ENCODE measurements at regions not wholly inside any gene's neighbourhood (a gene's known extent, or its start where the extent isn't known, plus 50 kb on each side); places are given as distances from the start of the nearest gene placed in this dataset.

DNA sequence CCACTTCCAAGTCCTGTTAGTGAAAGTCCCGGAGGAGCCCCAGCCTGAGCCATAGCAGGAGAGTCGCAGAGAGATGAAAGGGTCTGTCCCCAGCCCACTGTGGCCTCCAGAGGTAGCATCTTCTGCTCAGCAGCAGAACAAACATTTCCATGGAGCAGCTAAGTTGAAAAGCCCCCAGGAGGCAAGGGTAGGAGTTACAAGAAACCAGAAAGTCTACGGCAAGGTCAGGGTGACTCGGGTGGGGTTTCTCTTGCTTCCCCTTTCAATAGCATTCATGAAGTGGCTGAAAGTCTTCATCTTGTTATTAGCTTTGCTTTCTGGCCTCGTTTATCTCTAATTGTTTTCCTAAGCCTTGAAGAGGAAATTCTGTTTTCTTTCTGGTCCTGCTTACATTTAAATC, 151.2 kb upstream of the DIO3 start:
- Histone ChIP-seq H3K4me3 (ENCODE audit: low read length) (no peak overlapping the region), H3K27ac (ENCODE audit: low read length) (no peak overlapping the region), H3K9me3 (replicated peaks; ENCODE audit: control insufficient read depth, low read depth, low read length) (no peaks in the 10 kb centered on the region), H3K36me3 (ENCODE audit: control insufficient read depth, insufficient read depth, low read length) (no peaks in the 10 kb centered on the region), H3K27me3 (ENCODE audit: control insufficient read depth, insufficient read depth, low read length) (peaks cover 5% of the 10 kb centered on the region), H3K4me1 (ENCODE audit: control insufficient read depth, insufficient read depth, low read length) (peaks cover 9% of the 10 kb centered on the region)
- WGBS (ENCODE audit: insufficient coverage) = 71% methylated on average over 3 of the region's 5 CpGs
- DNase-seq = no peak

DNA sequence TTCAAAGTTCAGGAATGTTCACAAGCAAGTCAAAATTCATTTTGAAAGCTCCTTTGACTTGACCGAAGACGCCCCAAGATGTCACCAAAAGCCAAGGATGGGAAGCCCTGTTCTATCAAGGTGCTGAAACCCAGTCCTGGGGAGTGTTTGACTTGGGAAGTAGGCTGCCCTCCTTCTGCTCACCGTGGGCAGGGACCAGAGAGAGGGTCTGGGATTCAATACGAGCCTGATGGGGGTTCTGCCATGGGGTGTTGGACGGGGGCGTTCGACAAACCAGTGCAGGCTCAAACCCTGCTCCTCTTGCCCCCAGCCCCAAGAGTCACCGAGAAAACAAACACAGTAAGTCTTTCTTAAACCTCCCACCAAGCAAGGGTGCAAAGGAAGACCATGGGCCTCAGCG, 150.1 kb upstream of the DIO3 start:
- Histone ChIP-seq H3K27ac (ENCODE audit: low read length) (no peak overlapping the region), H3K4me3 (ENCODE audit: low read length) (no peak overlapping the region), H3K4me1 (ENCODE audit: control insufficient read depth, insufficient read depth, low read length) (peaks cover 2% of the 10 kb centered on the region), H3K9me3 (replicated peaks; ENCODE audit: control insufficient read depth, low read depth, low read length) (no peaks in the 10 kb centered on the region), H3K36me3 (ENCODE audit: control insufficient read depth, insufficient read depth, low read length) (no peaks in the 10 kb centered on the region), H3K27me3 (ENCODE audit: control insufficient read depth, insufficient read depth, low read length) (peaks cover 7% of the 10 kb centered on the region)
- DNase-seq = no peak
- WGBS (ENCODE audit: insufficient coverage) = 91% methylated on average over 3 of the region's 9 CpGs

- no peak overlapping the region for H3K27ac ChIP-seq (ENCODE audit: low read length)
- H3K36me3 ChIP-seq (ENCODE audit: control insufficient read depth, insufficient read depth, low read length) = no peaks in the 10 kb centered on the region
- DNase-seq = no peak
- no peak overlapping the region for H3K4me3 ChIP-seq (ENCODE audit: low read length)
- peaks cover 2% of the 10 kb centered on the region for H3K4me1 ChIP-seq (ENCODE audit: control insufficient read depth, insufficient read depth, low read length)
- H3K9me3 ChIP-seq (replicated peaks; ENCODE audit: control insufficient read depth, low read depth, low read length) = no peaks in the 10 kb centered on the region
- peaks cover 7% of the 10 kb centered on the region for H3K27me3 ChIP-seq (ENCODE audit: control insufficient read depth, insufficient read depth, low read length)
- WGBS (ENCODE audit: insufficient coverage) = 68% methylated on average over 6 of the region's 10 CpGs
Measured at GRCh38 chr14:101411779-101412178, 149.5 kb upstream of the DIO3 start.

GRCh38 chr14:101412739-101413138, 148.6 kb upstream of the DIO3 start:
- 80% methylated on average over 1 of the region's 5 CpGs for WGBS (ENCODE audit: insufficient coverage)
- H3K27me3 ChIP-seq (ENCODE audit: control insufficient read depth, insufficient read depth, low read length) = peaks cover 7% of the 10 kb centered on the region
- no peak overlapping the region for H3K4me3 ChIP-seq (ENCODE audit: low read length)
- DNase-seq = no peak
- H3K9me3 ChIP-seq (replicated peaks; ENCODE audit: control insufficient read depth, low read depth, low read length) = no peaks in the 10 kb centered on the region
- H3K27ac ChIP-seq (ENCODE audit: low read length) = no peak overlapping the region
- peaks cover 2% of the 10 kb centered on the region for H3K4me1 ChIP-seq (ENCODE audit: control insufficient read depth, insufficient read depth, low read length)
- no peaks in the 10 kb centered on the region for H3K36me3 ChIP-seq (ENCODE audit: control insufficient read depth, insufficient read depth, low read length)

DNA sequence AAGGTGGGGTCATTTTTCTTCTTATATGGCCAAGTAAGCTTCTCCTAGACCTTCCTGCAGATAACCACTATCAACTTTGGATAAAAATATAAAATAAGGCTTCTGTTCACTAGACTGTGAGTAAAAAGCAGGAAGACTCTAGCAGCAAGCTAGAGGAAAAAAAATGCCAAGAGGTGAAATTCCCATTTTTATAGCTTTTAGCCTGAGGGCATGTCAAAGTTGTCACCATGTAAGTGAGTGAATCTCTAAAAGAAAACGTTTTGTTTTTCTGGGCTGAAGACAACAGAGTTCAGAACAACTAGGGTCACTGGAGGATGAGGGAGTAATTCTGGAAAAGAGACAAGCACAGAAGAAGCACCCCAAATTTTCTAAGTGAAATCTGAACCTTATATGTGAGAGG, 143.9 kb upstream of the DIO3 start:
- H3K27ac ChIP-seq (ENCODE audit: low read length) = no peak overlapping the region
- 38% methylated on average over 1 of the region's 1 CpG for WGBS (ENCODE audit: insufficient coverage)

DNA sequence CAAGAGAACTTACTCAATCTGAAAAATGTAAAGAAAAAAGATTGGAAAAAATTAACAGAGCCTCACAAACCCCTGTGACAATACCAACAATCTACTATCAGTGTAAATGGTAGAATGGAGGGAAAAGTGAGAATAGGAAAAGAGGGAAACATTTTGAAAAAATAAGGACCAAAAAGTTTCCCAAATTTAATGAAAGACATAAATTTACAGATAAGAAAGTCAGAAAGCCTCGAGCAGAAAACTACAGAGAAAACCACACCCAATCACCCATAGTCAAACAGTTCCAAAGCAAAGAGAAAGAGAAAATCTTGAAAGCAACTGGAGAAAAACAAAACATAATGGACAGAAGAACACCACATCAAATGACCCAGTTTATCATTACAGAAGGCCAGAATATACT, 142.7 kb upstream of the DIO3 start:
- WGBS (ENCODE audit: insufficient coverage) = no CpG with 5 or more reads among the region's 1 CpG
- peaks cover 7% of the 10 kb centered on the region for H3K27me3 ChIP-seq (ENCODE audit: control insufficient read depth, insufficient read depth, low read length)
- no peak overlapping the region for H3K4me3 ChIP-seq (ENCODE audit: low read length)
- H3K27ac ChIP-seq (ENCODE audit: low read length) = no peak overlapping the region
- DNase-seq = no peak
- no peaks in the 10 kb centered on the region for H3K36me3 ChIP-seq (ENCODE audit: control insufficient read depth, insufficient read depth, low read length)
- no peaks in the 10 kb centered on the region for H3K4me1 ChIP-seq (ENCODE audit: control insufficient read depth, insufficient read depth, low read length)
- no peaks in the 10 kb centered on the region for H3K9me3 ChIP-seq (replicated peaks; ENCODE audit: control insufficient read depth, low read depth, low read length)

More for the DNA sequence above, 143.9 kb upstream of the DIO3 start:
- Histone ChIP-seq H3K9me3 (replicated peaks; ENCODE audit: control insufficient read depth, low read depth, low read length) (no peaks in the 10 kb centered on the region), H3K27me3 (ENCODE audit: control insufficient read depth, insufficient read depth, low read length) (peaks cover 7% of the 10 kb centered on the region), H3K4me3 (ENCODE audit: low read length) (no peak overlapping the region), H3K36me3 (ENCODE audit: control insufficient read depth, insufficient read depth, low read length) (no peaks in the 10 kb centered on the region), H3K4me1 (ENCODE audit: control insufficient read depth, insufficient read depth, low read length) (no peaks in the 10 kb centered on the region)
- DNase-seq = no peak

- 57% methylated on average over 1 of the region's 3 CpGs for WGBS (ENCODE audit: insufficient coverage)
- H3K9me3 ChIP-seq (replicated peaks; ENCODE audit: control insufficient read depth, low read depth, low read length) = no peaks in the 10 kb centered on the region
- no peak overlapping the region for H3K27ac ChIP-seq (ENCODE audit: low read length)
- H3K27me3 ChIP-seq (ENCODE audit: control insufficient read depth, insufficient read depth, low read length) = no peaks in the 10 kb centered on the region
- no peak for DNase-seq
- H3K4me1 ChIP-seq (ENCODE audit: control insufficient read depth, insufficient read depth, low read length) = no peaks in the 10 kb centered on the region
- no peak overlapping the region for H3K4me3 ChIP-seq (ENCODE audit: low read length)
- no peaks in the 10 kb centered on the region for H3K36me3 ChIP-seq (ENCODE audit: control insufficient read depth, insufficient read depth, low read length)
Measured at GRCh38 chr14:101426466-101426865, 134.8 kb upstream of the DIO3 start.

- no CpG with 5 or more reads among the region's 1 CpG for WGBS (ENCODE audit: insufficient coverage)
- Histone ChIP-seq H3K4me1 (ENCODE audit: control insufficient read depth, insufficient read depth, low read length) (no peaks in the 10 kb centered on the region), H3K36me3 (ENCODE audit: control insufficient read depth, insufficient read depth, low read length) (no peaks in the 10 kb centered on the region), H3K9me3 (replicated peaks; ENCODE audit: control insufficient read depth, low read depth, low read length) (no peaks in the 10 kb centered on the region), H3K4me3 (ENCODE audit: low read length) (no peak overlapping the region), H3K27me3 (ENCODE audit: control insufficient read depth, insufficient read depth, low read length) (no peaks in the 10 kb centered on the region), H3K27ac (ENCODE audit: low read length) (no peak overlapping the region)
- no peak for DNase-seq
Measured at GRCh38 chr14:101428409-101428808, 132.9 kb upstream of the DIO3 start.

DNA sequence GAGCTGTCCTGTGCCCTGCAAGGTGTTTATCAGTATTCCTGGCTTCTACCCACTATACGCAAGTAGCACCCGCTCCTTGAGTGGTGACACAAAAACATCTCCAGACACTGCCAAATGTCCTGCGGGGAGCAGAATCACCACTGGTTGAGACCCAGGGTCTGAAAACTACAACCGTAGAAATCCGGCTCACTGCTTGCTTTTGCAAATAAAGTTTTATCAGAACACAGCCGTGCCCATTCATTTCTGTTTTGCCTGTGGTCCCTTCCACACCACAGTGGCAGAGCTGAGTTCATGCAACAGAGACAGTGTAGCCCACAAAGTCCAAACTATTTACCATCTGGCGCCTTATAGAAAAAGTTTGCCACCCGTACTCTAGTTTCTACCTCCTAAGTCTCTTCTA, 125.7 kb upstream of the DIO3 start:
- 94% methylated on average over 8 of the region's 8 CpGs for WGBS (ENCODE audit: insufficient coverage)
- Histone ChIP-seq H3K9me3 (replicated peaks; ENCODE audit: control insufficient read depth, low read depth, low read length) (no peaks in the 10 kb centered on the region), H3K27ac (ENCODE audit: low read length) (no peak overlapping the region), H3K4me3 (ENCODE audit: low read length) (no peak overlapping the region), H3K36me3 (ENCODE audit: control insufficient read depth, insufficient read depth, low read length) (no peaks in the 10 kb centered on the region), H3K27me3 (ENCODE audit: control insufficient read depth, insufficient read depth, low read length) (peaks cover 4% of the 10 kb centered on the region), H3K4me1 (ENCODE audit: control insufficient read depth, insufficient read depth, low read length) (no peaks in the 10 kb centered on the region)
- no peak for DNase-seq

GRCh38 chr14:101439023-101439422, 122.3 kb upstream of the DIO3 start:
- H3K36me3 ChIP-seq (ENCODE audit: control insufficient read depth, insufficient read depth, low read length) = no peaks in the 10 kb centered on the region
- WGBS (ENCODE audit: insufficient coverage) = no CpG with 5 or more reads among the region's 3 CpGs
- H3K4me1 ChIP-seq (ENCODE audit: control insufficient read depth, insufficient read depth, low read length) = no peaks in the 10 kb centered on the region
- H3K9me3 ChIP-seq (replicated peaks; ENCODE audit: control insufficient read depth, low read depth, low read length) = no peaks in the 10 kb centered on the region
- no peak overlapping the region for H3K4me3 ChIP-seq (ENCODE audit: low read length)
- H3K27me3 ChIP-seq (ENCODE audit: control insufficient read depth, insufficient read depth, low read length) = peaks cover 12% of the 10 kb centered on the region
- H3K27ac ChIP-seq (ENCODE audit: low read length) = no peak overlapping the region
- no peak for DNase-seq

- Histone ChIP-seq H3K27ac (ENCODE audit: low read length) (no peak overlapping the region), H3K4me1 (ENCODE audit: control insufficient read depth, insufficient read depth, low read length) (no peaks in the 10 kb centered on the region), H3K27me3 (ENCODE audit: control insufficient read depth, insufficient read depth, low read length) (peaks cover 9% of the 10 kb centered on the region), H3K4me3 (ENCODE audit: low read length) (no peak overlapping the region), H3K9me3 (replicated peaks; ENCODE audit: control insufficient read depth, low read depth, low read length) (no peaks in the 10 kb centered on the region), H3K36me3 (ENCODE audit: control insufficient read depth, insufficient read depth, low read length) (no peaks in the 10 kb centered on the region)
- DNase-seq = no peak
- WGBS (ENCODE audit: insufficient coverage) = 68% methylated on average over 4 of the region's 6 CpGs
Measured at GRCh38 chr14:101440496-101440895, 120.8 kb upstream of the DIO3 start.

Data from muscle of leg (tissue), 3 donors.